GM21737 (cell line): ENCODE measurements at regions not wholly inside any gene's neighbourhood (a gene's known extent, or its start where the extent isn't known, plus 50 kb on each side); places are given as distances from the start of the nearest gene placed in this dataset.
"Not testable (repeated sequence)": the region's sequence is repeated elsewhere in the genome, so short reads cannot be mapped to it uniquely, and the experiment has no call there.

Experiments
- ATAC-seq: cut with Tn5 transposase; IDR thresholded peaks from one replicate; pipeline ENCODE4 v1.9.1; 2021; ENCODE audit warnings: mild to moderate bottlenecking, moderate library complexity; ENCODE audit not compliant: unreplicated experiment

GRCh38 chr11:100409267-100409666 lies 277.8 kb upstream of the ARHGAP42 start:
- not testable (repeated sequence) for ATAC-seq

GRCh38 chr11:100419518-100419917 lies 267.6 kb upstream of the ARHGAP42 start:
- no peak for ATAC-seq

- no peak for ATAC-seq
Measured at GRCh38 chr11:100434821-100435641, 252.1 kb upstream of the ARHGAP42 start.

GRCh38 chr11:100438376-100438775 lies 248.7 kb upstream of the ARHGAP42 start:
- ATAC-seq, result no peak

- ATAC-seq, result no peak
Measured at GRCh38 chr11:100441086-100441485, 246.0 kb upstream of the ARHGAP42 start.

- ATAC-seq, result no peak
Measured at GRCh38 chr11:100442017-100442416, 245.1 kb upstream of the ARHGAP42 start.

- no peak for ATAC-seq
Measured at GRCh38 chr11:100445231-100445735, 241.8 kb upstream of the ARHGAP42 start.

GRCh38 chr11:100451801-100452460 lies 235.2 kb upstream of the ARHGAP42 start:
- ATAC-seq, result not testable (repeated sequence)

GRCh38 chr11:100459811-100460210 lies 227.3 kb upstream of the ARHGAP42 start:
- ATAC-seq, result no peak

- ATAC-seq, result no peak
Measured at GRCh38 chr11:100460426-100460825, 226.7 kb upstream of the ARHGAP42 start.

GRCh38 chr11:100467821-100468508 lies 219.1 kb upstream of the ARHGAP42 start:
- ATAC-seq, result no peak

GRCh38 chr11:100469835-100470234 lies 217.3 kb upstream of the ARHGAP42 start:
- no peak for ATAC-seq

- no peak for ATAC-seq
Measured at GRCh38 chr11:100472727-100473389, 214.2 kb upstream of the ARHGAP42 start.

- no peak for ATAC-seq
Measured at GRCh38 chr11:100473390-100473740, 213.7 kb upstream of the ARHGAP42 start.

GRCh38 chr11:100484948-100485347 lies 202.1 kb upstream of the ARHGAP42 start:
- no peak for ATAC-seq

GRCh38 chr11:100498780-100499179 lies 188.3 kb upstream of the ARHGAP42 start:
- ATAC-seq, result no peak

GRCh38 chr11:100501450-100501849 lies 185.6 kb upstream of the ARHGAP42 start:
- ATAC-seq, result no peak

GRCh38 chr11:100512475-100512874 lies 174.6 kb upstream of the ARHGAP42 start:
- no peak for ATAC-seq

GRCh38 chr11:100515087-100515486 lies 172.0 kb upstream of the ARHGAP42 start:
- ATAC-seq, result no peak

GRCh38 chr11:100525197-100525596 lies 161.9 kb upstream of the ARHGAP42 start:
- no peak for ATAC-seq

GRCh38 chr11:100525635-100526034 lies 161.5 kb upstream of the ARHGAP42 start:
- ATAC-seq, result no peak
